ENCODE measurements at regions not wholly inside any gene's neighbourhood (a gene's known extent, or its start where the extent isn't known, plus 50 kb on each side); places are given as distances from the start of the nearest gene placed in this dataset.

DNA sequence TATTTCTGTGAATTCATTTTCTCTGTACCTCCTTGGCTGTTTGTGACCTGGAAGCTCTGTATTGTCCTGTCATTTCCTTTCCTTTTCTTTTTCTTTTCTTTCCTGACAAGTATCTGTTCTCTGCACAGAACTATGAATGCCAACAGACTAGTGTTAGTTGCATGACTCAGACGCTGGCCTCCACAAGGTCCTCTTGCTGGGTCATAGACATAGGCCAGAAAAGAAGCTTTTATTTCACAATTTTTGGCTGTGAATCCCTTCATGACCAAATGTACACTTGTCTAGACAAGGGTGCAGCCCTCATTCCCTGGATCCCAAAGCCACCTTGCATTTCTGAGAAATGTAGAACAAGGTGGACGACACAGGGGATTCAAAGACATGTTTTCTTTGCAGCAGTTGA is 104.1 kb upstream of the MTNR1B start:
- TF ChIP-seq, protein P1, sequence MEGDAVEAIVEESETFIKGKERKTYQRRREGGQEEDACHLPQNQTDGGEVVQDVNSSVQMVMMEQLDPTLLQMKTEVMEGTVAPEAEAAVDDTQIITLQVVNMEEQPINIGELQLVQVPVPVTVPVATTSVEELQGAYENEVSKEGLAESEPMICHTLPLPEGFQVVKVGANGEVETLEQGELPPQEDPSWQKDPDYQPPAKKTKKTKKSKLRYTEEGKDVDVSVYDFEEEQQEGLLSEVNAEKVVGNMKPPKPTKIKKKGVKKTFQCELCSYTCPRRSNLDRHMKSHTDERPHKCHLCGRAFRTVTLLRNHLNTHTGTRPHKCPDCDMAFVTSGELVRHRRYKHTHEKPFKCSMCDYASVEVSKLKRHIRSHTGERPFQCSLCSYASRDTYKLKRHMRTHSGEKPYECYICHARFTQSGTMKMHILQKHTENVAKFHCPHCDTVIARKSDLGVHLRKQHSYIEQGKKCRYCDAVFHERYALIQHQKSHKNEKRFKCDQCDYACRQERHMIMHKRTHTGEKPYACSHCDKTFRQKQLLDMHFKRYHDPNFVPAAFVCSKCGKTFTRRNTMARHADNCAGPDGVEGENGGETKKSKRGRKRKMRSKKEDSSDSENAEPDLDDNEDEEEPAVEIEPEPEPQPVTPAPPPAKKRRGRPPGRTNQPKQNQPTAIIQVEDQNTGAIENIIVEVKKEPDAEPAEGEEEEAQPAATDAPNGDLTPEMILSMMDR (IDR thresholded peaks at IDR 0.05; ENCODE audit: insufficient read depth, low read length, poor library complexity, severe bottlenecking): no peak
- Histone ChIP-seq H3K4me3 (ENCODE audit: low read depth, low read length) (no peak overlapping the region), H3K27me3 (ENCODE audit: control insufficient read depth, insufficient read depth, low read length) (no peaks in the 10 kb centered on the region), H3K36me3 (ENCODE audit: control insufficient read depth, insufficient read depth, low read length) (no peaks in the 10 kb centered on the region)
- DNase-seq (ENCODE audit: low read depth): no peak

DNA sequence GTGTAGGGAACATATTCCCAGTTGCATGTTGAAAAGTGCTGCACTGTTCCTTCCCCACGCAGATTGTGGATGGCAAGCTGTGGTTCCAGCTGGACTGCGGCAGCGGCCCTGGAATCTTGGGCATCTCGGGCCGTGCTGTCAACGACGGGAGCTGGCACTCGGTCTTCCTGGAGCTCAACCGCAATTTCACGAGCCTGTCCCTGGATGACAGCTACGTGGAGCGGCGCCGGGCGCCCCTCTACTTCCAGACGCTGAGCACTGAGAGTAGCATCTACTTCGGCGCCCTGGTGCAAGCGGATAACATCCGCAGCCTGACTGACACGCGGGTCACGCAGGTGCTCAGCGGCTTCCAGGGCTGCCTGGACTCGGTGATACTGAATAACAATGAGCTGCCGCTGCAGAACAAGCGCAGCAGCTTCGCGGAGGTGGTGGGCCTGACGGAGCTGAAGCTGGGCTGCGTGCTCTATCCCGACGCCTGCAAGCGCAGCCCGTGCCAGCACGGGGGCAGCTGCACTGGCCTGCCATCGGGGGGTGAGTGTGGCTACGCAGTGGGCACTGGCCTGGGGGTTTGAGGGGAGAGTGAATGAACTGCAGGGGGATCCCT is 102.7 kb upstream of the MTNR1B start:
- TF ChIP-seq, protein P1 (IDR thresholded peaks at IDR 0.05; ENCODE audit: insufficient read depth, low read length, poor library complexity, severe bottlenecking): no peak
- no peaks in the 10 kb centered on the region for H3K27me3 ChIP-seq (ENCODE audit: control insufficient read depth, insufficient read depth, low read length)
- H3K4me3 ChIP-seq (ENCODE audit: low read depth, low read length): no peak overlapping the region
- no peaks in the 10 kb centered on the region for H3K36me3 ChIP-seq (ENCODE audit: control insufficient read depth, insufficient read depth, low read length)
- no peak for DNase-seq (ENCODE audit: low read depth)

DNA sequence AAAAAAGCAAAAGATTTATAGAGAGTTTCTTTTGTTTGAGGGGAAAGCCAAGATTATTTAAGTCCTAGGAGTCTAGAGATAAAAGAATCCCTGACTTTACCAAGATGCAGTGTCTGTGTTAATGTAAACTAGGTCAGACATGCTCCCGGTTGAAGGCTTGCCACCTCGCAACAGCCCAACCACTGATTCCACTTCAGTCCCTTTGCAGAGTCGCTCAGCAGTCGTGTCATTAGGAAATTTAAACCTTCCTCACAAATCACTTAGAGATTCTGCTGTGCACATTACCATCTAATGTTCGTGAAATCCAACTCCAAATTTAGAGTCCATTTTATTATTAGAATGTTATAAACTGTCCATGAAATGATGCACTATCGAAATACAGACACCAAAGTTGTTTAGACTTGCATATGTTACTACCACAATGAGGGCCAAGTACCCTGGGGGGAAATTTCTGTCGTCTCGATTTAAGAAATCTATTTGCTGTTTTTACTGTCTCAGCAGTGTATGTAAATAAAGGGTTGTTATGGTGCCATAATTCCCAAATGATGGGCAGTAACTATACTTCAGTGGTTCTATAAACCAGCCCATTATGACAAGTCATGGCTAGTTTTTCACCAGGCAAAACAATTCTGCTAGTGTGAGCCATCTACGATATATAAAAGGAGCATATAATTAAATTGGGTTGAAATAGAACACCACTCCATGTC is 101.4 kb upstream of the MTNR1B start:
- Histone ChIP-seq H3K36me3 (ENCODE audit: control insufficient read depth, insufficient read depth, low read length) (no peaks in the 10 kb centered on the region), H3K4me3 (ENCODE audit: low read depth, low read length) (no peak overlapping the region), H3K27me3 (ENCODE audit: control insufficient read depth, insufficient read depth, low read length) (no peaks in the 10 kb centered on the region)
- DNase-seq (ENCODE audit: low read depth): no peak
- TF ChIP-seq, protein P1 (IDR thresholded peaks at IDR 0.05; ENCODE audit: insufficient read depth, low read length, poor library complexity, severe bottlenecking): no peak

DNA sequence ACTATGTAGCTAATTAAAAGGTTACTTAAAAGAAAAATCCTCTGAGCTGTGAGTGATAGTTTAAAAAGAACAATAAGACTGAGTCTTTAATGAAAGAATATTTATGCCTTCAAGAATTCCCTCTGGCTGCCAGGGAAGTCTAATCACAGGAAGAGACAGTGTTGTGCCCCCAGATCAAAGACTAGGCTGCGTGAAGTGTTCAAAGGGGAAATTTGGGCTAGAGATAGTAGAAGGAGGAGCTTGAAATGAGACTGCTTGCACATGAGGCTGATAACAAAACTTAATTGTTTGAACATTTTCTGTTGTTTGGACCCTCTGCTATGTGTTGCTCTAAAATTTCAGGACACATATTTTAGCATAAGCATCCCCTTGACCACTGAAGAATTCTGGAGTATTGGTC is 99.7 kb upstream of the MTNR1B start:
- no peak for DNase-seq (ENCODE audit: low read depth)
- H3K36me3 ChIP-seq (ENCODE audit: control insufficient read depth, insufficient read depth, low read length): no peaks in the 10 kb centered on the region
- H3K4me3 ChIP-seq (ENCODE audit: low read depth, low read length): no peak overlapping the region
- TF ChIP-seq, protein P1 (IDR thresholded peaks at IDR 0.05; ENCODE audit: insufficient read depth, low read length, poor library complexity, severe bottlenecking): no peak
- no peaks in the 10 kb centered on the region for H3K27me3 ChIP-seq (ENCODE audit: control insufficient read depth, insufficient read depth, low read length)

DNA sequence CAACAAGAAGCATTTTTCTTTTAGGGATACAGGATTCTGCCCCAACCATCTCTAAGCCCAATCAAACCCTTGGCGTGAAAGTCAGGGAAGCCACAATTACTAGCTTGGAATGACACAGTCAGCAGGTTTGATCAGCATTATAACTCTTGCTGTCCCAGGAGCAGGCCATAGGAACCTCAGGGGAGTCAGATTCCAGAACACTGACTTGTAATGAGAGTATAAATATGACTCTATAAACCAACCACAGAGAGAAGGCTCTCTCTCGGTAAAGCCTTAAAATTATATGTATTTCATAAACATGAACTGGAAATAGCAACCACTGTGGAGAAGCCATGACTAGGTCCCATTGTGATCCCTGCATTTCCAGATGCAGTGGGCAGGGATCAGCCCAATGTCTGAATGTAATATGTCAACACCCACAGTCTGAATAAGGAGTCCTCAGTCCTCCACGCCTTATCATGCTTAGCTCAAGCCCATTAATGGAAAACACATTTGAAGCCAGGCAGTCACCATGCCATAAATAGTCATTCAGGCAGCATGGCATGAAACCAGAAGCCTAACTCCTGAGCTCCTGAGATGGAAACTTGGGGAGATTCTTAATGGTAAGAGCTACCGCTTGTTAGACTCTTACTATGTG is 99.1 kb upstream of the MTNR1B start:
- Histone ChIP-seq H3K36me3 (ENCODE audit: control insufficient read depth, insufficient read depth, low read length) (no peaks in the 10 kb centered on the region), H3K4me3 (ENCODE audit: low read depth, low read length) (no peak overlapping the region), H3K27me3 (ENCODE audit: control insufficient read depth, insufficient read depth, low read length) (no peaks in the 10 kb centered on the region)
- TF ChIP-seq, protein P1 (IDR thresholded peaks at IDR 0.05; ENCODE audit: insufficient read depth, low read length, poor library complexity, severe bottlenecking): no peak
- DNase-seq (ENCODE audit: low read depth): no peak
